GM12878 (cell line): ENCODE measurements at regions not wholly inside any gene's neighbourhood (a gene's known extent, or its start where the extent isn't known, plus 50 kb on each side); places are given as distances from the start of the nearest gene placed in this dataset.

Experiments
- ATAC-seq: fragments of 200-7000 bp; cut with Tn5 transposase; 3 replicates; pipeline ENCODE4 v1.9.1; 2020; ENCODE audit warnings: mild to moderate bottlenecking, moderate library complexity
- BruUV-seq: library from RNA; stranded (reverse); fragments of 400-500 nt; replicated peaks from 2 replicates; lab custom pipeline; 2021; lab: Mats Ljungman, UMichigan
- CTCF ChIA-PET: fragments of 300-600 bp; sonication (Branson Sonifier 250); formaldehyde crosslinking; extraction: SDS; loops from one replicate; lab custom pipeline; 2021; ENCODE audit warnings: inconsistent platforms; lab: Yijun Ruan, JAX
- POLR2A ChIA-PET: fragments of 350-600 bp; formaldehyde crosslinking; extraction: SDS; loops from one replicate; lab custom pipeline; 2021; ENCODE audit warnings: inconsistent platforms; lab: Charles Lee
- RAD21 ChIA-PET: fragments of 300-600 bp; sonication (Branson Sonifier 250); formaldehyde crosslinking; loops from one replicate; lab custom pipeline; 2023; ENCODE audit warnings: antibody characterized with exemption; ENCODE audit not compliant: unreplicated experiment; lab: Charles Lee
- SMC1A ChIA-PET: fragments of 300-600 bp; sonication (Branson Sonifier 250); formaldehyde crosslinking; loops from one replicate; lab custom pipeline; 2023; ENCODE audit not compliant: unreplicated experiment, uncharacterized antibody; lab: Charles Lee
- DNase-seq: peaks from one replicate; pipeline ENCODE4 v3.0.0-alpha.2; 2011; ENCODE audit warnings: low read depth, low spot score
- FAIRE-seq: peaks from 3 replicates; lab custom pipeline; 2011; peaks lifted over from hg19 to GRCh38; lab: Jason Lieb, UNC
- H2AFZ ChIP-seq: 2 replicates; pipeline ENCODE4 v1.6.0; 2011; ENCODE audit warnings: low read depth, low read length, control low read depth; ENCODE audit not compliant: control insufficient read depth
- H3K27ac ChIP-seq: 2 replicates; pipeline ENCODE4 v1.5.1; 2011; ENCODE audit warnings: control low read depth; ENCODE audit not compliant: control insufficient read depth, insufficient read depth
- H3K27me3 ChIP-seq, 2 experiments: replicated peaks in 1 of 2; 2 replicates each; pipeline versions ENCODE4 v1.6.0 to v1.6.1; 2011; ENCODE audit warnings: low read length in 1 of 2; ENCODE audit not compliant: control insufficient read depth in 2 of 2, insufficient read depth in 2 of 2
- H3K36me3 ChIP-seq, 2 experiments: 2 replicates each; pipeline ENCODE4 v1.5.1; 2011; ENCODE audit warnings: low read length in 1 of 2; ENCODE audit not compliant: control insufficient read depth in 2 of 2, insufficient read depth in 2 of 2
- H3K4me1 ChIP-seq: 2 replicates; pipeline ENCODE4 v1.6.1; 2011; ENCODE audit warnings: mild to moderate bottlenecking, low read length, moderate library complexity, mixed read lengths; ENCODE audit not compliant: control insufficient read depth, insufficient read depth
- H3K4me2 ChIP-seq: 2 replicates; pipeline ENCODE4 v1.6.0; 2011; ENCODE audit warnings: control low read depth; ENCODE audit not compliant: control insufficient read depth, insufficient read depth
- H3K4me3 ChIP-seq: fragments of 200-600 bp; sonication (generic); 2 replicates; pipeline ENCODE4 v1.5.1; 2016
- H3K79me2 ChIP-seq: 2 replicates; pipeline ENCODE4 v1.6.0; 2011; ENCODE audit warnings: low read length; ENCODE audit not compliant: control insufficient read depth, insufficient read depth
- H3K9ac ChIP-seq: 2 replicates; pipeline ENCODE4 v1.8.0; 2011; ENCODE audit warnings: low read length, control low read depth, mixed read lengths; ENCODE audit not compliant: control insufficient read depth, insufficient read depth
- H3K9me3 ChIP-seq: replicated peaks from 3 replicates; pipeline ENCODE4 v1.5.1; 2011; ENCODE audit warnings: mild to moderate bottlenecking, low read length; ENCODE audit not compliant: control insufficient read depth, insufficient read depth
- H4K20me1 ChIP-seq: 2 replicates; pipeline ENCODE4 v1.6.0; 2011; ENCODE audit not compliant: control insufficient read depth, insufficient read depth
- BMI1 ChIP-seq: fragments of 450-650 bp; IDR thresholded peaks from 2 replicates; pipeline ENCODE4 v1.6.1; 2016; ENCODE audit warnings: mild to moderate bottlenecking, moderate library complexity, borderline replicate concordance
- CHD2 ChIP-seq: IDR thresholded peaks from 2 replicates; pipeline ENCODE4 v1.6.1; 2011; ENCODE audit warnings: low read depth, low read length, improper control_type of control experiment, borderline replicate concordance
- EED ChIP-seq: sonication (generic); IDR thresholded peaks from 2 replicates; pipeline ENCODE4 v1.6.1; 2016; ENCODE audit warnings: antibody characterized with exemption, low read depth
- HSF1 ChIP-seq: fragments of 150-350 bp; IDR thresholded peaks from 2 replicates; pipeline ENCODE4 v1.6.1; 2014; ENCODE audit warnings: mild to moderate bottlenecking, low read depth, low read length
- JUND ChIP-seq: IDR thresholded peaks from 2 replicates; pipeline ENCODE4 v1.6.1; 2012; ENCODE audit warnings: low read depth, mild to moderate bottlenecking, low read length, improper control_type of control experiment, moderate library complexity
- MTA3 ChIP-seq: IDR thresholded peaks from 2 replicates; pipeline ENCODE4 v1.6.1; 2012; ENCODE audit warnings: low read length, inconsistent platforms, borderline replicate concordance
- MYC ChIP-seq: IDR thresholded peaks from 2 replicates; pipeline ENCODE4 v1.6.1; 2011; ENCODE audit warnings: mild to moderate bottlenecking, low read length, moderate library complexity, inconsistent platforms; ENCODE audit not compliant: insufficient read depth, insufficient replicate concordance, insufficient read length, severe bottlenecking
- POU2F2 ChIP-seq: IDR thresholded peaks from 3 replicates; pipeline ENCODE4 v1.6.1; 2011; ENCODE audit warnings: low read depth, mild to moderate bottlenecking, low read length, borderline replicate concordance
- SIX5 ChIP-seq: IDR thresholded peaks from 2 replicates; pipeline ENCODE4 v1.6.1; 2011; ENCODE audit warnings: mild to moderate bottlenecking, low read depth, low read length, moderate library complexity; ENCODE audit not compliant: severe bottlenecking
- SMC3 ChIP-seq: IDR thresholded peaks from 2 replicates; pipeline ENCODE4 v1.6.1; 2011; ENCODE audit warnings: low read length, improper control_type of control experiment, borderline replicate concordance
- TCF3 ChIP-seq: IDR thresholded peaks from 2 replicates; pipeline ENCODE4 v1.6.1; 2012; ENCODE audit warnings: low read depth, mild to moderate bottlenecking, low read length, borderline replicate concordance; ENCODE audit not compliant: insufficient read depth
- WGBS: methylation state at CpG from one replicate; pipeline ENCODE4 v1.1.6; 2016; ENCODE audit warnings: low lambda C conversion rate; ENCODE audit not compliant: insufficient replicate concordance, insufficient coverage; ENCODE audit errors: missing lambda C conversion rate; 5-methylcytosine and 5-hydroxymethylcytosine counted together
- in situ Hi-C: fragments of 300-500 bp; cut with MboI; formaldehyde crosslinking; loops from 9 replicates; pipeline ENCODE4 v1.14.3; 2018; ENCODE audit warnings: mixed read lengths
- intact Hi-C: fragments of 100-400 bp; cut with micrococcal nuclease; formaldehyde crosslinking; loops from one replicate; pipeline ENCODE4 v1.14.2; 2022; ENCODE audit not compliant: unreplicated experiment
- TF ChIP-seq, protein P1 (sequence below): fragments of 450-650 bp; IDR thresholded peaks from 2 replicates; pipeline ENCODE4 v1.6.1; 2017; ENCODE audit warnings: borderline replicate concordance

GRCh38 chr2:48089644-48090043 is 183.3 kb upstream of the FBXO11 start (continued):
- TF ChIP-seq POU2F2, result no peak
- TF ChIP-seq, protein P1, sequence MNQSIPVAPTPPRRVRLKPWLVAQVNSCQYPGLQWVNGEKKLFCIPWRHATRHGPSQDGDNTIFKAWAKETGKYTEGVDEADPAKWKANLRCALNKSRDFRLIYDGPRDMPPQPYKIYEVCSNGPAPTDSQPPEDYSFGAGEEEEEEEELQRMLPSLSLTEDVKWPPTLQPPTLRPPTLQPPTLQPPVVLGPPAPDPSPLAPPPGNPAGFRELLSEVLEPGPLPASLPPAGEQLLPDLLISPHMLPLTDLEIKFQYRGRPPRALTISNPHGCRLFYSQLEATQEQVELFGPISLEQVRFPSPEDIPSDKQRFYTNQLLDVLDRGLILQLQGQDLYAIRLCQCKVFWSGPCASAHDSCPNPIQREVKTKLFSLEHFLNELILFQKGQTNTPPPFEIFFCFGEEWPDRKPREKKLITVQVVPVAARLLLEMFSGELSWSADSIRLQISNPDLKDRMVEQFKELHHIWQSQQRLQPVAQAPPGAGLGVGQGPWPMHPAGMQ, result no peak
- no peak for TF ChIP-seq EED
- no peak for TF ChIP-seq SMC3
- no peak for TF ChIP-seq TCF3

DNA sequence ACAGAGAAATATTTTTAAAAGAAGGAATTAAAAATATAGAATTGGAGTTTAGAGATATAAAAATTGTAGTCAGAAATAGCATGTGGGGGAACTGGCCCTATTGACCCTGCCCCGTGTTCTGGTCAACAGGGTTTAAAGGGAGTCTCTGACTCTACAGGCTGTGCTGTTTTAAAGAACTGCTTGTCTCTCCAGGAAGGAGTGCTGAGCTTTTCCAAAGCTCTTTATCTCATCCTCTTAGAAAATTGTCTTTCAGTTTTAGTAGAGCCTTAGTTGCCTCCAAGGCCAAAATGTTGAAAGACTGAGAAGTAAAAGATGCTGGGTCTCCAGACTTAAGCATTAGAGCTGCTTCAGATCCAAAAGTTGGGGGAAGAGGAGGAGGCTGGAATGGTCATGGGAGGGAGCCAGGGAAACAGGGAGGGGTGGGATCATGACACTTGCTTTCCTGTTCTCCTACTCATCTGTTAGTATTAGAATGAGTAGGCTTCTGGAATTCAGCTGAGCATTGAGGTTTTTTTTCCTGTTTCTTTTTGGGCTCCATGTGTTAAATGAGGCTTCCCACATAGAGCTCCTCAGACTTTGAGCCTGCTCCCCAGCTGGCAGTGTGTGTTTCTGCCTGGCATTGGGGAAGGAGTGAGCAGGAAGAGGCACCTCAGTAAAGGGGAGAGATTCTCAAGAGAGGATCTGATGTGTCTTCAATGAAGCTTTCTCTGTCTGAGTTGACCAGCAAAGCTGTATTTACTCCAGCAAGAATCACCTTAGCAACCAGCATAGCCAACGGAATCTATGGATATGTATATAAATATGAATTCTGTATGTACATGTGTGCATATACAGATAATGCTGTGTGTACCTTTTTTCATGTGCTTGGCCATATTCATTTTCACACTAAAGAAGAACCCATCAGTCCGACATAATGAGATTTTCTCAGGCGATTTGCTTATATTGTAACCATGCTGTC is 186.8 kb upstream of the FBXO11 start:
- BruUV-seq, result no TSS peak
- Histone ChIP-seq H4K20me1 (no peaks in the 10 kb centered on the region), H3K27me3 (no peaks in the 10 kb centered on the region; a peak in 1 of 4 replicates), H3K4me2 (no peak overlapping the region), H3K9ac (no peak overlapping the region), H3K27ac (no peak overlapping the region), H3K4me1 (no peaks in the 10 kb centered on the region), H3K79me2 (no peaks in the 10 kb centered on the region), H3K4me3 (no peak overlapping the region), H2AFZ (no peak overlapping the region), H3K36me3 (no peaks in the 10 kb centered on the region), H3K9me3 (no peaks in the 10 kb centered on the region)
- ChIA-PET CTCF (interaction anchor here (0.6 to 0.9 kb wide), 2 partner anchors 226 to 326 kb away, joined by 3 to 4 read pairs; no protein-coding TSS in a partner anchor), POLR2A (interaction anchor here (0.9 kb wide), 1 partner anchor 11 kb away, joined by 3 read pairs; no protein-coding TSS in a partner anchor), RAD21 (no interaction called here), SMC1A (interaction anchor here (0.6 to 2.9 kb wide), 5 partner anchors 11 to 22 kb away, joined by 3 to 6 read pairs (median 3); no protein-coding TSS in a partner anchor)
- ATAC-seq (no peak), DNase-seq (no peak), FAIRE-seq (no peak)
- no peak for TF ChIP-seq JUND
- no peak for TF ChIP-seq MYC
- TF ChIP-seq MTA3, result no peak
- TF ChIP-seq HSF1, result no peak
- TF ChIP-seq BMI1, result no peak
- no peak for TF ChIP-seq SIX5
- TF ChIP-seq CHD2, result no peak
- WGBS, result 53% methylated on average over 4 of the region's 4 CpGs
- intact Hi-C loops, result no loop called here
- in situ Hi-C loops, result no loop called here
